Endothelial cell of umbilical vein (primary cell): ENCODE measurements at regions not wholly inside any gene's neighbourhood (a gene's known extent, or its start where the extent isn't known, plus 50 kb on each side); places are given as distances from the start of the nearest gene placed in this dataset.

Experiments
- BruUV-seq: library from RNA; stranded (reverse); fragments of 400-500 nt; replicated peaks from 2 replicates; lab custom pipeline; 2021; lab: Mats Ljungman, UMichigan
- CTCF ChIA-PET: fragments of 300-600, 350-600 bp; sonication (Branson Sonifier 250); formaldehyde crosslinking; loops from one replicate; lab custom pipeline; 2021; ENCODE audit warnings: antibody characterized with exemption, inconsistent platforms; lab: Charles Lee
- POLR2A ChIA-PET: fragments of 300-600, 350-600 bp; sonication (Branson Sonifier 250); formaldehyde crosslinking; loops from one replicate; lab custom pipeline; 2021; ENCODE audit warnings: antibody characterized with exemption, inconsistent platforms; lab: Charles Lee
- DNase-seq: peaks from one replicate; pipeline ENCODE4 v3.0.0-alpha.2; 2011; ENCODE audit warnings: low read depth, low spot score
- FAIRE-seq: peaks from 2 replicates; lab custom pipeline; 2011; peaks lifted over from hg19 to GRCh38; lab: Jason Lieb, UNC
- H2AFZ ChIP-seq: 2 replicates; pipeline ENCODE4 v1.6.0; 2012; ENCODE audit warnings: low read depth, low read length, control low read depth, inconsistent platforms
- H3K27ac ChIP-seq: 2 replicates; pipeline ENCODE4 v1.5.1; 2011; ENCODE audit warnings: low read depth, mild to moderate bottlenecking, control low read depth, low read length, moderate library complexity; ENCODE audit not compliant: insufficient read depth
- H3K27me3 ChIP-seq, 2 experiments: 2 replicates each; pipeline versions ENCODE4 v1.6.0 to v1.6.1; 2011; ENCODE audit warnings: low read length in 2 of 2, mixed read lengths in 1 of 2; ENCODE audit not compliant: control insufficient read depth in 2 of 2, insufficient read depth in 2 of 2
- H3K36me3 ChIP-seq, 2 experiments: 2 replicates in 1 of 2; 3 replicates in 1 of 2; pipeline ENCODE4 v1.5.1; 2011; ENCODE audit warnings: low read length in 2 of 2, mild to moderate bottlenecking in 1 of 2, moderate library complexity in 1 of 2; ENCODE audit not compliant: control insufficient read depth in 2 of 2, insufficient read depth in 2 of 2; ENCODE audit errors: extremely low read depth in 1 of 2
- H3K4me1 ChIP-seq: 3 replicates; pipeline ENCODE4 v1.5.1; 2011; ENCODE audit warnings: mild to moderate bottlenecking, low read length; ENCODE audit not compliant: control insufficient read depth, insufficient read depth; ENCODE audit errors: extremely low read depth
- H3K4me2 ChIP-seq: 2 replicates; pipeline ENCODE4 v1.6.1; 2011; ENCODE audit warnings: low read length, control low read depth, mixed read lengths; ENCODE audit not compliant: insufficient read depth
- H3K4me3 ChIP-seq, 3 experiments: fragments of 200-600 bp in 1 of 3; sonication (generic), shearing (Covaris generic) in 1 of 3; replicated peaks in 1 of 3; 2 replicates each; pipeline ENCODE4 v1.5.1; 2011 to 2016; ENCODE audit warnings: control low read depth in 3 of 3, low read length in 3 of 3, mild to moderate bottlenecking in 2 of 3, inconsistent platforms in 1 of 3, low read depth in 1 of 3, moderate library complexity in 1 of 3; ENCODE audit not compliant: insufficient read depth in 1 of 3
- H3K79me2 ChIP-seq: 2 replicates; pipeline ENCODE4 v1.6.0; 2012; ENCODE audit warnings: low read length, inconsistent platforms; ENCODE audit not compliant: control insufficient read depth, insufficient read depth
- H3K9ac ChIP-seq: replicated peaks from 2 replicates; pipeline ENCODE3; 2011; ENCODE audit warnings: low read length, control low read depth; ENCODE audit not compliant: insufficient read depth; ENCODE audit errors: extremely low read depth
- H3K9me1 ChIP-seq: replicated peaks from 3 replicates; pipeline ENCODE4 v1.6.0; 2011; ENCODE audit warnings: mild to moderate bottlenecking, low read length; ENCODE audit not compliant: control insufficient read depth, insufficient read depth; ENCODE audit errors: extremely low read depth
- H3K9me3 ChIP-seq: replicated peaks from 2 replicates; pipeline ENCODE4 v1.5.1; 2012; ENCODE audit warnings: low read length, inconsistent platforms; ENCODE audit not compliant: control insufficient read depth, insufficient read depth
- H4K20me1 ChIP-seq: replicated peaks from 2 replicates; pipeline ENCODE3; 2011; ENCODE audit warnings: mild to moderate bottlenecking, low read length; ENCODE audit not compliant: control insufficient read depth, insufficient read depth; ENCODE audit errors: extremely low read depth
- EZH2 ChIP-seq: IDR thresholded peaks from 2 replicates; pipeline ENCODE4 v1.6.1; 2012; ENCODE audit warnings: borderline replicate concordance, low read depth, mild to moderate bottlenecking, moderate library complexity, low read length, inconsistent platforms; ENCODE audit not compliant: severe bottlenecking
- FOS ChIP-seq: IDR thresholded peaks from 2 replicates; pipeline ENCODE4 v1.6.1; 2011; ENCODE audit warnings: mild to moderate bottlenecking, low read length, moderate library complexity, borderline replicate concordance; ENCODE audit not compliant: insufficient read depth
- GATA2 ChIP-seq: IDR thresholded peaks from 2 replicates; pipeline ENCODE4 v1.7.0; 2011; ENCODE audit warnings: low read depth, mild to moderate bottlenecking, moderate library complexity, mixed read lengths, low read length; ENCODE audit not compliant: insufficient read length, insufficient read depth
- JUN ChIP-seq: IDR thresholded peaks from 2 replicates; pipeline ENCODE4 v1.6.1; 2011; ENCODE audit warnings: borderline replicate concordance, low read depth; ENCODE audit not compliant: insufficient read length, insufficient read depth
- MAX ChIP-seq: IDR thresholded peaks from 2 replicates; pipeline ENCODE4 v1.6.1; 2011; ENCODE audit not compliant: insufficient read depth, insufficient read length
- MYC ChIP-seq: IDR thresholded peaks from one replicate; pipeline ENCODE4 v1.6.1; 2011; ENCODE audit warnings: mild to moderate bottlenecking, low read depth, low read length
- POLR2A ChIP-seq: IDR thresholded peaks from 2 replicates; pipeline ENCODE4 v1.6.1; 2012; ENCODE audit warnings: low read depth, mild to moderate bottlenecking, control low read depth, low read length
- dilution Hi-C: fragments of 300-500 bp; cut with MboI; formaldehyde crosslinking; loops from one replicate; pipeline ENCODE4 v1.15.0; 2019; ENCODE audit warnings: low sequenced_read_pairs; ENCODE audit not compliant: extremely low pct_ligation_motif_present
- intact Hi-C: fragments of 100-400 bp; cut with micrococcal nuclease; formaldehyde crosslinking; loops from one replicate; pipeline ENCODE4 v1.10.0; 2022

GRCh38 chr15:80339601-80340000 is 64.6 kb upstream of the ARNT2 start:
- Histone ChIP-seq H3K4me3 (no peak overlapping the region), H3K79me2 (no peaks in the 10 kb centered on the region), H3K9ac (no peak overlapping the region), H4K20me1 (no peaks in the 10 kb centered on the region), H3K9me3 (no peaks in the 10 kb centered on the region), H3K27ac (no peak overlapping the region), H3K27me3 (no peaks in the 10 kb centered on the region), H3K4me2 (no peak overlapping the region), H2AFZ (no peak overlapping the region), H3K9me1 (no peaks in the 10 kb centered on the region), H3K4me1 (no peaks in the 10 kb centered on the region), H3K36me3 (no peaks in the 10 kb centered on the region)
- DNase-seq (no peak), FAIRE-seq (no peak)
- intact Hi-C loops, result no loop called here
- POLR2A ChIA-PET, result no interaction called here
- CTCF ChIA-PET, result no interaction called here
- no TSS peak for BruUV-seq
- dilution Hi-C loops, result no loop called here
- no peak for TF ChIP-seq GATA2

GRCh38 chr15:80342148-80342547 is 62.0 kb upstream of the ARNT2 start:
- DNase-seq, result no peak
- no TSS peak for BruUV-seq
- TF ChIP-seq JUN (no peak), EZH2 (no peak), POLR2A (no peak), MYC (no peak), MAX (no peak), FOS (no peak)
- Histone ChIP-seq H3K9me3 (no peaks in the 10 kb centered on the region), H3K4me1 (no peaks in the 10 kb centered on the region), H3K4me2 (no peak overlapping the region), H3K27ac (no peak overlapping the region), H3K79me2 (no peaks in the 10 kb centered on the region), H2AFZ (no peak overlapping the region), H3K9ac (no peak overlapping the region), H3K27me3 (no peaks in the 10 kb centered on the region), H3K36me3 (no peaks in the 10 kb centered on the region), H3K4me3 (no peak overlapping the region), H4K20me1 (no peaks in the 10 kb centered on the region), H3K9me1 (no peaks in the 10 kb centered on the region)
- CTCF ChIA-PET, result no interaction called here
- FAIRE-seq, result no peak
- dilution Hi-C loops, result no loop called here
- intact Hi-C loops, result no loop called here
- POLR2A ChIA-PET, result no interaction called here
